GM21515 (cell line): ENCODE measurements at regions not wholly inside any gene's neighbourhood (a gene's known extent, or its start where the extent isn't known, plus 50 kb on each side); places are given as distances from the start of the nearest gene placed in this dataset.
"Not testable (repeated sequence)": the region's sequence is repeated elsewhere in the genome, so short reads cannot be mapped to it uniquely, and the experiment has no call there.

Experiments
- ATAC-seq: cut with Tn5 transposase; IDR thresholded peaks from one replicate; pipeline ENCODE4 v1.9.1; 2021; ENCODE audit not compliant: unreplicated experiment

- ATAC-seq = no peak
These were observed 114.5 kb downstream of the KCNRG start for GRCh38 chr13:50129706-50130122.

DNA sequence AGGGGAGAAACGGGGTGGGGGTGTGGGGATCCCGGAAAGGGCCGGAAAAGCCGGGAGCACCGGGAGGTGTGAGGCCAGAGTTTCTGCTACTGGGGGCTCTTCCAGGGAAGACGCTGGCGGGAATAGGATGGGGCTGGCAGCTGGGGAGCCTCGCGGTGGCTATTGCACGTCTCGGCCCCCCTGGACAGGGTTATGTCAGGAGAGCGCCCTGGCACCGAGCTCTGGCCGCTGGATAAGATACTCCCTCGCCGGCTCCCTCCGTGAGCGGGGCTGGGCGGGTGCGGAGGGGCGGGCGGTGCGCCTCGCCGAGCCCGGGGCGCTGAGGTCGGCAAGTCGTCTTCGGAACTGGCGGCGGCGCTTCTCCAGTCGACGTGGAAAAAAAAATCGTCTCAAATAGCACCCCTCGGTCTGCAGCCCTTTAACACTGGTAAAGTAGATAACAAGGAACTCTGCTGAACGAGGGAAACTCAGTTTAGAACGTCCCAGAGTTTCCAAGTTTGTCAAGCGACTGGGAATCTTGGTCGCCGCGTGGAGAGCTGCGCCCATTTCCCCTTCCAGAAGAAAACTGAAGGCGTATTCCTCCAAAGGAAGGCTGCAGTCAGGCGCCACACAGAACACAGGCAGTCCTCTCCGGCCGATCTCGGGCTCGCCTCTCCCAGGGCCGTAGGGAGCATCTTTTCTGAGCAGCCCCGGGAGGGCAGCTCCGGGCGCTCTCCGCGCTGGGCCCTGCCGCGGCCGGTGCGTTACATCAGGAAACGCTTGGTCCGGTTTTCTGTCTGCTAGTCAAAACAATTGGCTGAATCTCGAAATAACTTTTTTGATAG is 115.1 kb downstream of the KCNRG start:
- peak; percentile 13 for ATAC-seq

GRCh38 chr13:50131920-50132903 is 117.0 kb downstream of the KCNRG start:
- ATAC-seq = no peak

GRCh38 chr13:50132904-50133357 is 117.7 kb downstream of the KCNRG start:
- no peak for ATAC-seq

- ATAC-seq = no peak
These were observed 118.2 kb downstream of the KCNRG start for GRCh38 chr13:50133358-50133953.

DNA sequence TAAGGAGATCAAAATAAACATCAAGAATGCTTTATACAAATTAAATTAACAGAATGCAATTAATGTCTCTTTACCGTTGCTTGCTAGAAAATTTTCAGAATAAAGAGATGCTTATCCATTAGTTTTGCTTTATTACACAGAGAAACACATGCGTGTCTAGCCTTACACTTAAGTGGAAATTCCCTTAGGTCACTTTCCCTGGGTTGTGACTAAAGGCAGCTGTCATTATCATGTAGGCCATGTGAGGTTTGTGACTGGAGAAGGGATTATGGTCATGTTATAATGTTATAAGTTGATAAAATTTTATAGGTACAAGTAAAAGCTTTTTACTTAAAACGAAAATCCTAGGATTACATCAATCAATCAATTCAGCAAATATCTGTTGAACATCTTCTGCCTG is 121.0 kb downstream of the KCNRG start:
- no peak for ATAC-seq

DNA sequence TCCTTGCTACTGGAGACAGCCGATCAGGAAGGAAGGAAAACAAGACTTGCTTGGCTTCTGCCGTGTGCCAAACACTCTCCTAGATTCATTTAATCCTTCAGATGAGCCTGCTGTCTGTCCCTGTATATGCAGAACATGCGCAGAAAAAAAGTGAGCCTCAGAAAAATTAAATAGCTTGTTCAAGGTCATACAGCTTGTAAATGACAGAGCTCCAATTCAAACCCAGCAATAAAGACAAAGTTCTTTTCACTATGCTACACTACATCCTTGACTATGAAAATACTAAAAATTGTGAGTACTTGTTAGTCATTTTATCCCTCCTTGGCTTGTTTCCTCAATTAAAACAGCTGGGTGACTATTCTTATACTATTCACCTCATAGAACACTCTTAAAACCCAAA is 121.4 kb downstream of the KCNRG start:
- ATAC-seq = no peak

GRCh38 chr13:50139435-50139934 is 124.2 kb downstream of the KCNRG start:
- not testable (repeated sequence) for ATAC-seq

- ATAC-seq = no peak
These were observed 124.9 kb downstream of the KCNRG start for GRCh38 chr13:50140153-50140552.

DNA sequence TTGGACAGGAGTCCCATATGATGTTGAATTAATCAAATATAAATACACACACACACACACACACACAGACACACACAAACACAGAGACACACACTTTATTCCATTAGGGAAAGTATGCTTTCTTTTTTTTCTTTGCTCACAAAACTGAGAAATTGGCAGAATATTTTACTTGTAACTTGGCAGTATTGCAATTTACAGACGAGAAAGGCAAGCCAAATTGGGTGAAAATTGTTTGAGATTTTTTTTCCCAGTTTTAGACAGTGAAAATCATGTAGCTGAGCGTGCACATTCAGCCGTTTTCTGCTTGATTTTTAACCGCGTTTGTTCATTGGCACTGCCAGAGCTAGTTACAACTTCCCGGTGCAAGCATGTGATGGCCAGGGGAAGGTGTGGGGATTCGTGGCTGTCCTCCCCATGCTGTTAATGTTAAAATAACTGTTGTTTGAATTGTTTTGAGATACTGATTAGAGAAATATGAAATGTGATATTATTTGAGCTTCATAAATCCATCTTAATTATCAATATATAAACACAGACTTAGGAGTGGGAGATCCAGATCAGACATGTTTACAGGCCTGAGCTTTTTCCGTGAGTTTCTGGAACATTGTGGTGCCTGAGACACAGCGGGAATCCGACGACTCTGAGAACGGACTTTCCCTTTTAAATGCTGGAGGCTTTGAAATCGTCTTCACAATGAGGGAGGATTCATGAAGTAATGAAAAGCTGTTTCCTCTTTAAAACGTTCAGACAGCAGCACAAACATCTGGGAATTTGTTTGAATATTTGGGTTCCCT is 125.5 kb downstream of the KCNRG start:
- ATAC-seq = no peak

DNA sequence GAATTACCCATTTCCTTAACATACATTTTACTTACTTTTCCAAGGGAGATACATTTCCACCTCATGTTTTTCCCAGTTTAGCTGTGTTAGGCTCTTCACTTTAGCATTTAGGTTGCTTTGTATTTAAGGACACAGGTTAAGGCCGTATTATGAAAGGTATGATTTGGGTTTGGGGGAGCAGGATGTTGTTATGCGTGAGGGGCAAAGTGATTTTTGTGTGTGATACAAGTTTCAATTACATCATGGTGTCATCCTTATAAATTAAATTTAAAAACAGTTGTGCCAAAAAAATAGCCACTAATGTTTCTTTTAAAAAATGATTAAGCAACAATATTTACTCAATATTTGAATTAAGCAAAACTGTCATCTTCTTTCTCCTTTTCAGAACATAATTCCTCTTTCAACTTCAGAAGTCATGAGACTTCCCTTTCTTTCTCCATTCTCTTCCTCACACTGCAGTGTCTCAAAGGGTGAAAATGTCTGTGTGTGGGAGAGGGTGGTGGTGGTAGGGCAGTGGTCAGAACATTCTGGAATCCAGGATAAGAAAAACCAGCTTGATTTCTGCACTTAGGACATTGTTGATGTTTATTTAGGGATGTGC is 126.2 kb downstream of the KCNRG start:
- ATAC-seq = no peak

- no peak for ATAC-seq
These were observed 129.3 kb downstream of the KCNRG start for GRCh38 chr13:50144246-50145160.

- ATAC-seq = no peak
These were observed 134.0 kb downstream of the KCNRG start for GRCh38 chr13:50149214-50149613.

DNA sequence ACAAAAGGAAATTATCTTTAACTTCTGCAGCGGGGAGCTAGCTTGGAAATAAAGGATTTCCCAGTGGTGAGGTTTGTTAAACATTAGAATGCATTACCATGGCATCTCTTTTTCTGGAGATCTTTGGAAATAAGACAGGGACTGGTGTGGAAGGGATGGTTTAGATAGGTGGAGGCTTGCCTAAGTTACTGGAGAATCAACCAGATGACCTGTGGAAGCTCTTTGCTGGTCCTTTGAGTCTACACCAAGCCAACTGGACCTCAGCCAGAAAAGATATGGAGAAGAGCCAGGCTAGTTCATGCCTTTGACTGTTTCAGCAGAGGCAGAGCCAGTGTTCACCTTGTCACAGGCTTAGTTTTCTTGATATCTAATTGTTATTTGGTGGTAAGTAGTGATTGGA is 134.7 kb downstream of the KCNRG start:
- ATAC-seq = no peak

- ATAC-seq = no peak
These were observed 137.0 kb downstream of the KCNRG start for GRCh38 chr13:50152224-50152623.

DNA sequence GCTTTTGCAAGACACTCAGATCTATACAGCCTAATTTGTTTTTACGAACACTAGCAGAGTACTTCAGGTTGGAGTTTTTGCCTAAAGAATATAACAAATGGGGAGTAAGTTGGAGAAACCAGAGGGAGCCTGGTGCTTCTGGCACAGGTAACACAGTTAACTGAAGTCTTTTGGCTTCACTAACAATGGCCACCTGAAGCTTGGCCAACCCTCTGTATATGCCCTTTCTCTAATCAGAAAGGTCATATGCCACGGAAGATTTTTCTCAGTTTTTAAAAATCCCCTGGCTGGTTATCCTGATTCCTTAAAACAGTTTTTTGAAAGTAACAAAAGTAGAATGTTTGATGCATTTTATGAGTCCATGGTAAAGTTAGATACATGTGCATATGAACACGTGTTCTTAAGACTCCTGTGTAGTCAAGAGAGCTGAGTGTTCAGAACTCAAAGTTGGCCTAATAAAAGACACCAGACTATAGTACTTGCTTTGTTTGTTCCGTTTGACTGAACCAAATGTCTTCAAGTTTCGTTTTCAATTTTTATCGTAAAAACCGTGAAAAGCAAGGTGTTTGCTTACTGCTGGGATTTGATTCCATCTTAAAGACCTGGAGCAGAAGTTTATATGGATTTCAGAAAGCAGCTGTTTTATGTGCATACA is 137.5 kb downstream of the KCNRG start:
- ATAC-seq = no peak

GRCh38 chr13:50153401-50153800 is 138.2 kb downstream of the KCNRG start:
- ATAC-seq = no peak

GRCh38 chr13:50153876-50154275 is 138.6 kb downstream of the KCNRG start:
- no peak for ATAC-seq
